ENCODE measurements at regions not wholly inside any gene's neighbourhood (a gene's known extent, or its start where the extent isn't known, plus 50 kb on each side); places are given as distances from the start of the nearest gene placed in this dataset.

GRCh38 chr1:239455743-239456142 lies 69.4 kb downstream of the CHRM3 start:
- no peak for TF ChIP-seq CTCF (IDR thresholded peaks at IDR 0.05; ENCODE audit: low read depth, low read length)
- no peaks in the 10 kb centered on the region for H3K9me3 ChIP-seq (ENCODE audit: low read depth)
- DNase-seq (ENCODE audit: low read depth in 1 of 2, low spot score in 1 of 2) = no peak
- H3K27me3 ChIP-seq = no peaks in the 10 kb centered on the region
- no peaks in the 10 kb centered on the region for H3K36me3 ChIP-seq
- H3K4me3 ChIP-seq = no peak overlapping the region
- H3K27ac ChIP-seq = no peak overlapping the region
- no peaks in the 10 kb centered on the region for H3K4me1 ChIP-seq (ENCODE audit: low read depth)

- Histone ChIP-seq H3K27me3 (no peaks in the 10 kb centered on the region), H3K9me3 (ENCODE audit: low read depth) (no peaks in the 10 kb centered on the region), H3K27ac (no peak overlapping the region), H3K36me3 (no peaks in the 10 kb centered on the region), H3K4me3 (no peak overlapping the region), H3K4me1 (ENCODE audit: low read depth) (no peaks in the 10 kb centered on the region)
- no peak for DNase-seq (ENCODE audit: low read depth in 1 of 2, low spot score in 1 of 2)
- TF ChIP-seq CTCF (IDR thresholded peaks at IDR 0.05; ENCODE audit: low read depth, low read length) = no peak
Observed at GRCh38 chr1:239456788-239457187, 70.4 kb downstream of the CHRM3 start.

GRCh38 chr1:239457491-239458143 lies 71.2 kb downstream of the CHRM3 start:
- Histone ChIP-seq H3K36me3 (no peaks in the 10 kb centered on the region), H3K4me1 (ENCODE audit: low read depth) (no peaks in the 10 kb centered on the region), H3K4me3 (no peak overlapping the region), H3K27ac (no peak overlapping the region), H3K9me3 (ENCODE audit: low read depth) (no peaks in the 10 kb centered on the region), H3K27me3 (no peaks in the 10 kb centered on the region)
- TF ChIP-seq CTCF (IDR thresholded peaks at IDR 0.05; ENCODE audit: low read depth, low read length) = no peak
- no peak for DNase-seq (ENCODE audit: low read depth in 1 of 2, low spot score in 1 of 2)

GRCh38 chr1:239458144-239458500 lies 71.8 kb downstream of the CHRM3 start:
- Histone ChIP-seq H3K27me3 (no peaks in the 10 kb centered on the region), H3K4me3 (no peak overlapping the region), H3K36me3 (no peaks in the 10 kb centered on the region), H3K4me1 (ENCODE audit: low read depth) (no peaks in the 10 kb centered on the region), H3K9me3 (ENCODE audit: low read depth) (no peaks in the 10 kb centered on the region), H3K27ac (no peak overlapping the region)
- no peak for DNase-seq (ENCODE audit: low read depth in 1 of 2, low spot score in 1 of 2)
- no peak for TF ChIP-seq CTCF (IDR thresholded peaks at IDR 0.05; ENCODE audit: low read depth, low read length)

GRCh38 chr1:239467730-239468129 lies 81.4 kb downstream of the CHRM3 start:
- Histone ChIP-seq H3K9me3 (ENCODE audit: low read depth) (no peaks in the 10 kb centered on the region), H3K36me3 (no peaks in the 10 kb centered on the region), H3K27me3 (no peaks in the 10 kb centered on the region), H3K4me3 (no peak overlapping the region), H3K4me1 (ENCODE audit: low read depth) (no peaks in the 10 kb centered on the region), H3K27ac (no peak overlapping the region)
- DNase-seq (ENCODE audit: low read depth in 1 of 2, low spot score in 1 of 2) = no peak
- TF ChIP-seq CTCF (IDR thresholded peaks at IDR 0.05; ENCODE audit: low read depth, low read length) = no peak

GRCh38 chr1:239478069-239478468 lies 91.7 kb downstream of the CHRM3 start:
- Histone ChIP-seq H3K36me3 (no peaks in the 10 kb centered on the region), H3K27ac (no peak overlapping the region), H3K4me3 (no peak overlapping the region), H3K27me3 (no peaks in the 10 kb centered on the region), H3K4me1 (ENCODE audit: low read depth) (no peaks in the 10 kb centered on the region), H3K9me3 (ENCODE audit: low read depth) (no peaks in the 10 kb centered on the region)
- no peak for TF ChIP-seq CTCF (IDR thresholded peaks at IDR 0.05; ENCODE audit: low read depth, low read length)
- DNase-seq (ENCODE audit: low read depth in 1 of 2, low spot score in 1 of 2) = no peak

All from cardiac muscle cell (in vitro differentiated cells and primary cell).